ENCODE measurements at regions not wholly inside any gene's neighbourhood (a gene's known extent, or its start where the extent isn't known, plus 50 kb on each side); places are given as distances from the start of the nearest gene placed in this dataset.

GRCh38 chr10:113446739-113447138 lies 106.1 kb upstream of the HABP2 start:
- DNase-seq, result no peak

GRCh38 chr10:113447278-113447677 lies 105.6 kb upstream of the HABP2 start:
- no peak for DNase-seq

DNA sequence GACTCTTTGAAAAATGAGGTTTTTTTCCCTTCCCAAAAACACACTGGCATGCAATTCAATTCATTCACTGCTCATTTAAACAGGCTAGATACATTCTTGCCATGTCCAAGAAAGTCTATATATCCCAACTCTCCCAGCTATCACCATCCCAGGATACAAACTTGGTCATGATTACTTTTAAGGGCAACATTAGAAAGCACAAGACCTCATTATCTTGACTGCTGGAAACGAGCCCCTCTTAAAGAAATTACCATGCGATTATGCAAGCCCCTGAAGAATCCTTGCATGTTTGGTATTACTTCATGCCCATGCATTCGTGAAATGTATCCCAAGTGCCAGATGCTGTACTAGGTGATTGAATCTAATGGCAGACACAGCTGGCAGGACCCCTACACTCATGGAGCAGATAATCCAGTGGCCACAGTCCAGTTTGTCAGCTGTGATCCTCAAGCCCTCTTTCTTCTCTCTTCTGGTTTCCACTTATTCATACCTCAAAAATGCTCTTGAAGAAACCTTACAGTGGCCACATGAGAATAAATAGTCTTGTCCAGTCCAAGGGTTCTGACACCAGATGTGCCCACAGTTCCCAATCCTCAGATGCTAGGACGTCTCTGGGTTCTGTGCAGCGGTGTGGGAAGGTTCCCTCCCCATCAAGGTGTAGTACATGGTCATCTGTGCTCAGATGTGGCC lies 103.7 kb upstream of the HABP2 start:
- DNase-seq, result no peak

DNA sequence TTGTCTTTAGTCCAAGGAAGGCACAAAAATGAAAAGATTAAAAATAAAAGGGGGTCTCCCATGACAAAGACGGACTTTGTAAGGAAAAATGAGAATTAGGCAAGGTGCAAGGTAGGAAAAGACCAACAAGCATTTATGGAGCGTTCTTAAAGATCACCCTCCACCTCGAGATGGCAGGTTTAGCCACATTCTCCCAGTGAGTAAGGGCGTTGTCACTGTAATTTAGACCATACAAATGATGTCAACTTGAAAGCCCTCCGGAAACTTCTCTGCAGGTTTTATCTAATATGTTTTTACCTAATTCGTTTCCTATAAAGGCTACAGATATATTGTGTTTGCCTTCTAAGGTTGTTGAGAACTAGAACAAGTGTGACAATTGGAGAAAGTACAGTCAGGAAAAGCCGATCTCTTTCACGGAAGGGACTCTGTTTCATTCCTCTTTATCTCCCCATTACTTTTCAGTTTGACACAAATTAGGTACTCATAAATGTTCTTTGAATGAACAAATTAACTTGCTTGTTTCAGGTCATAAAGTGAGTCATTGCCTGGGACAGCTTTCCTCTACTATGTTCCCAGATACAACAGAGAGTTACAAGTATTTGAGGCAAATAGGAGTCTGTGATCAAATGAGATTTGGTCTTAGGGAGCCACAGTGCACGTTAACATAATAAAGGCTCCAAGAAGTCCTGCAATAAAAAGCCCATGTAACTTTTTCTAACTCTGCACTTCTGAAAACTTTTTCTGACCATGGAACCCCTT lies 102.6 kb upstream of the HABP2 start:
- no peak for DNase-seq

- no peak for DNase-seq
These were observed 101.9 kb upstream of the HABP2 start for GRCh38 chr10:113450906-113451305.

GRCh38 chr10:113452146-113452845 lies 100.6 kb upstream of the HABP2 start:
- no peak for DNase-seq

GRCh38 chr10:113453351-113453750 lies 99.5 kb upstream of the HABP2 start:
- no peak for DNase-seq

GRCh38 chr10:113454341-113455061 lies 98.4 kb upstream of the HABP2 start:
- no peak for DNase-seq

- DNase-seq, result no peak
These were observed 96.9 kb upstream of the HABP2 start for GRCh38 chr10:113455947-113456346.

DNA sequence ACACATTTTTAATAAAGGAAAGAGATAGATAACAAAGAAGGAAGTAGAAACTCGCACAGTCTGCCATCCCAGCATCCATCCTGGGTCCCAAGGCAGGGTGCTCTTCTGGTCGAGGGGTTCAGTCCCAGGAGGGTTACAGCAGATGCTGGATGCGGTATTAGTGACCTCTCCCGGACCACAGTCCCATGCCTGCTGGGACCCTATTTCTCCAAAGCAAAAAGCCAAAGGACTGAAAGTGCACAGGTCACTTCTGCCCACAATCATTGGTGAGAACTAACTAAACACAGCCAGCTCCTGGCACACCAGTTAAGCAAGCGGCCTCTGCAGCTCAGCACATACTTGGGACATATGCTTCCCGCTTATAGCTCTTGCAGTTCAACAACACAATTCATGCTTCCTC lies 96.1 kb upstream of the HABP2 start:
- DNase-seq, result no peak

GRCh38 chr10:113457408-113457807 lies 95.4 kb upstream of the HABP2 start:
- no peak for DNase-seq

DNA sequence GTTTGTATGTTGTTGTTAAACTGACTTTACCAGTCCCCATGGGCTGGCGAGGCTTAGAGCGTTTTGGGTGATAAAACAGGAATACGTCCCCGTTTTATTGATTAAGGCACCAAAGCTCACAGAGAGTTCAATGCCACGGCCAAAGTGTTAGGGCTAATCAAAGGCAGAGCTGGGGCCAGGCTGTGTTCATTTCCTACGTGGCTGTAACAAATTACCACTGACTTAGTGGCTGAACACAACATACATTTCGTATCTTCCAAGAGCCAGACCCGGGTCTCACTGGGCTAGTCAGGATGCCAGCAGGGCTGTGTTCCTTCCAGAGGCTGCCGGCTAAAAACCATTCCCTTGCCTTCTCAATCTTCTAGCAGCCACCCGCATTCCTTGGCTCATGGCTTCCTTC lies 94.4 kb upstream of the HABP2 start:
- no peak for DNase-seq

GRCh38 chr10:113458944-113459343 lies 93.9 kb upstream of the HABP2 start:
- no peak for DNase-seq

GRCh38 chr10:113459626-113460280 lies 93.1 kb upstream of the HABP2 start:
- no peak for DNase-seq

DNA sequence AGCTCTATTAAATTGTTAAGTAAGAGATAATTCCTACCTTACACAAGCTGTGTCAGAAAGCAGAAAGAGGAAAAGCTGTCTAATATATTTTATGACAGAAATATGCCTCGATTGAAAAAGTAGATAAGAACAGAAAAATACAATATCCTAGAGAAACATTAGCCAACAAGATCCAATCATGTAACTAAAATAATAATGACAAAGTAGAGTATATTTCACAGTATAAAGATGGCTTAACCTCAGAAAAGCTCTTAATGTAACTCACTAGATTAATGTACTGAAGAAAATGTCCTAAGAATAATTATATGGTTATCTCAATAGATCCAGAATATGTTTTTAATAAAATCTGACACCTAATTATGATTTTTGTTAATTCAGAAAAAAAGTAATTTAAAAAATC lies 89.8 kb upstream of the HABP2 start:
- no peak for DNase-seq

DNA sequence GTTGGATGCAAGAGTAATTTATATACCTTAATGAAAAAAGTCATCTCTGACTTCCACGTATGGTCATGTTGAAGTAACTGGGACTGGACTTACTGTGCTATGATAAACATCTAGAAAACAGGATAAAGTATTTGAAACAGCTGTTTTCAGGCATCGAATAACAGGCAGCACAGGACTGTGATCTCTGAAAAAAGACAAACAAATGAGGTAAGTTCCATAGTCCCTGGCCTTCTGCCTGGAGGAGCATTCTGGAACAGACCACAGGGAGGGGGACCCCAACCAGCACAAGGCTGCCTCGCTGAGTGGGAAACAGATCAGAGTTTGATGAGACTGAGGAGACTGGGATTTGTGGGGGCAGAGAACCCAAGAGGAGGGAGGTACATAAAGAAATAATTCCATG lies 89.1 kb upstream of the HABP2 start:
- DNase-seq, result no peak

DNA sequence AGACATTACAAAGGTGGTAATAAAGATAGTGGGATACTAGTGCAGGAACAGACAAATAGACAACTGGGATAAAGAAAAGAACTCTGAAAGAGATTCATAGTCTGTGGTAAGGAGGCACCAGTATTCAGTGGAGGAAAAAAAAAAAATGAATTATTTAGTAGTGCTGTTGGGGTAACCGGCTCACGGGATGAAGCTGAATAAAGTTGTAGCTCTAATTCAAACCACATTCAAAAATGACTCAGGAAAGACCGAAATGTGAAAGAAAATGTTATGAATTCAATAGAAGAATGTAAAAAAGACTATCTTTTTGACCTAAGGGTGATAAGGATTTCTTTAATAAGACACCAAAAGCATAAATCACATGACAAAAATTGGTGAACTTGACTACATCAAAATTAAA lies 83.1 kb upstream of the HABP2 start:
- no peak for DNase-seq

DNA sequence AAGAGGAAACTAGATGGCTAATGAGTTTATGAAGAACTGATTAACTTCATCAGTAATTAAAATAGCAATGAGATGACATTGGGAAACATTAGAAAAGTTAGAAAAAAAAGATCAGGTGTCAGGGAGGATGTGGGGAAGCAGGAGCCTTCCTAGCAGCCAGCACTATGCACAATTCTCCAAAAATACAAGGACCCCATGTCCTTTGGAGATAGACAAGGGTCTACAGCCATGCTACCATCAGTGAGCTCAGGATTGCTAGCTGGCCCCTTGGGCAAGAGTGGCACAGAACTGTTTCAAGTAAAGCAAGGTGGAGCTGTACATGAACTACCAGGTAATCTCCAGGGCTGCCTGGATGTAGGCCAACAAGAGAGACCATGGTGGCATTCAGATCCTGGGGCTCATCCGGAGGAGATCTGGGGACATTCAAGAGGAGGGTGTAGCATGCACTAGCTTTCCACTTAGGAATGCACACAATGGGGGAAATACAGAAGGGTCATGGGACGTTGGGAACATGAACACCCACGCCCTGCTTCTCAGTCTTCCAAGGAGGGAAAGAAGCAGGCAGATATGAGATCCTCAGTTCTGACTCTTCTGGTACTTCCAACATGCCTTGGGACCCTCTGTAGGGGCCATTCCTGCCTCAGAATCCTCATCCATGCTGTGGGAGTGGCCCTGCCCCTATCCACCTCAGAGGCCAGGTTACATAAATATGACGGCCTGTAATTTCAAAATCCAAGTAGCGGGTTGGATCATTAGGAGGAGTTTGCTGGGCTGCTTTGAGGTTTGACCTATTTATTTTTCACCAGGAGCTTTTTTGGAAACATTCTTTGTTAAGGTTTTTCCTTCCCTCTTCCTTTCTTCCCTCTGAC lies 82.2 kb upstream of the HABP2 start:
- no peak for DNase-seq

GRCh38 chr10:113471241-113471996 lies 81.4 kb upstream of the HABP2 start:
- DNase-seq, result no peak

DNA sequence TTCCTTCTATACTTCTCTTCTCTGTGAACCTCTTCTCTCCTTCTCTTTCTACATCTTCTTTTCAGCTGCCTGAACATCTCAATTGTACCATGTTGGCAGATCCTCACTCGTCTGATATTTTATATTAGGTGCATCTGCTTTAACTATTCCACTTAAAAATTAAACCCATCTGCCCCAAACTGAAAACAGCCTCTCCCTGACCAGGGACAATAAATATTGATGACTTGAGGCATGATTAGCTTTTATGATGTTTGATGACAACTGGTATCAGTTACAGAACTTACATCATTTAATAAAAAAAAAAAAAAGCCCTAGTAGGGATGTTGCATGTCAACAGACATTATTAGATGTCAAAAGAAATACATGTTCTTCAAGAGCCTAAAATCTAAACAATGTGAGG lies 79.8 kb upstream of the HABP2 start:
- DNase-seq, result no peak

DNA sequence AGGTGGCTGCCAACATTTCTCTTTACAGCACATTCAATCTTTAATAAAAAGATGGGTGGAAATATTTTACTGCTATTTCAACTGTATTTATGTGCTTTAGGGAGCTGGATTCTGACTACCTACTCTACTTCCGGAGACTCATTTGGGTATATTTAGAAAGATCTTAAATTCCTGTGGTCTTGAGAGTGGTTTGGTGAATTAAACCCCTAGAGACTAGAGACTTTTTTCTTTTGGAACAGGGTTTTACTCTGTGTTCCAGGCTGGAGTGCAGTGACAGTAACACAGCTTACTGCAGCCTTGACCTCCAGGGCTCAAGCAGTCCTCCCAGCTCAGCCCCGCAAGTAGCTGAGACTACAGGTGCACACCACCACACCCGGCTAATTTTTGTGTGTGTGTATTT lies 79.0 kb upstream of the HABP2 start:
- no peak for DNase-seq

All from CD4-positive, alpha-beta T cell treated with Interleukin-1 beta for 1 hour (primary cell).